Right lung (tissue), 2 donors: ENCODE measurements at regions not wholly inside any gene's neighbourhood (a gene's known extent, or its start where the extent isn't known, plus 50 kb on each side); places are given as distances from the start of the nearest gene placed in this dataset.
"Not testable (repeated sequence)": the region's sequence is repeated elsewhere in the genome, so short reads cannot be mapped to it uniquely, and the experiment has no call there.

ENCODE experiments used
- DNase-seq, 2 donors: peaks; one replicate each; pipeline ENCODE4 v3.0.0-alpha.2; 2013

- DNase-seq: no peak
Measured at GRCh38 chr4:186481998-186482790, 73.2 kb downstream of the MTNR1A start.

GRCh38 chr4:186475202-186475601 lies 80.2 kb downstream of the MTNR1A start:
- DNase-seq: no peak

- DNase-seq: no peak
Measured at GRCh38 chr4:186473933-186474332, 81.4 kb downstream of the MTNR1A start.

- DNase-seq: peak; percentile 6 to 15
Measured at GRCh38 chr4:186472948-186473347, 82.4 kb downstream of the MTNR1A start.

GRCh38 chr4:186471441-186471840 lies 83.9 kb downstream of the MTNR1A start:
- DNase-seq: no peak

- no peak for DNase-seq
Measured at GRCh38 chr4:186458050-186458449, 97.3 kb downstream of the MTNR1A start.

GRCh38 chr4:186451982-186452381 lies 103.4 kb downstream of the MTNR1A start:
- no peak for DNase-seq

GRCh38 chr4:186449954-186450353 lies 105.4 kb downstream of the MTNR1A start:
- no peak for DNase-seq

GRCh38 chr4:186445040-186445439 lies 110.3 kb downstream of the MTNR1A start:
- DNase-seq: no peak

GRCh38 chr4:186441502-186441901 lies 113.9 kb downstream of the MTNR1A start:
- DNase-seq: no peak

GRCh38 chr4:186428481-186428880 lies 126.9 kb downstream of the MTNR1A start:
- DNase-seq: no peak

GRCh38 chr4:186424745-186425144 lies 130.6 kb downstream of the MTNR1A start:
- no peak for DNase-seq

GRCh38 chr4:186422296-186422695 lies 133.1 kb downstream of the MTNR1A start:
- peak; percentile 23 to 45 for DNase-seq

GRCh38 chr4:186416451-186417060 lies 138.8 kb downstream of the MTNR1A start:
- DNase-seq: no peak

- DNase-seq: no peak
Measured at GRCh38 chr4:186414390-186414789, 141.0 kb downstream of the MTNR1A start.

- no peak for DNase-seq
Measured at GRCh38 chr4:186405957-186406356, 140.0 kb downstream of the F11 start.

- DNase-seq: no peak
Measured at GRCh38 chr4:186404562-186405134, 138.7 kb downstream of the F11 start.

- no peak for DNase-seq
Measured at GRCh38 chr4:186400676-186401075, 134.7 kb downstream of the F11 start.

- DNase-seq: no peak
Measured at GRCh38 chr4:186392017-186392416, 126.0 kb downstream of the F11 start.

- DNase-seq: not testable (repeated sequence)
Measured at GRCh38 chr4:186384328-186384727, 118.3 kb downstream of the F11 start.

GRCh38 chr4:186368281-186368680 lies 102.3 kb downstream of the F11 start:
- no peak for DNase-seq

GRCh38 chr4:186366326-186366725 lies 100.3 kb downstream of the F11 start:
- DNase-seq: no peak

GRCh38 chr4:186363038-186363437 lies 97.0 kb downstream of the F11 start:
- DNase-seq: not testable (repeated sequence)
